ENCODE measurements at regions not wholly inside any gene's neighbourhood (a gene's known extent, or its start where the extent isn't known, plus 50 kb on each side); places are given as distances from the start of the nearest gene placed in this dataset.

DNA sequence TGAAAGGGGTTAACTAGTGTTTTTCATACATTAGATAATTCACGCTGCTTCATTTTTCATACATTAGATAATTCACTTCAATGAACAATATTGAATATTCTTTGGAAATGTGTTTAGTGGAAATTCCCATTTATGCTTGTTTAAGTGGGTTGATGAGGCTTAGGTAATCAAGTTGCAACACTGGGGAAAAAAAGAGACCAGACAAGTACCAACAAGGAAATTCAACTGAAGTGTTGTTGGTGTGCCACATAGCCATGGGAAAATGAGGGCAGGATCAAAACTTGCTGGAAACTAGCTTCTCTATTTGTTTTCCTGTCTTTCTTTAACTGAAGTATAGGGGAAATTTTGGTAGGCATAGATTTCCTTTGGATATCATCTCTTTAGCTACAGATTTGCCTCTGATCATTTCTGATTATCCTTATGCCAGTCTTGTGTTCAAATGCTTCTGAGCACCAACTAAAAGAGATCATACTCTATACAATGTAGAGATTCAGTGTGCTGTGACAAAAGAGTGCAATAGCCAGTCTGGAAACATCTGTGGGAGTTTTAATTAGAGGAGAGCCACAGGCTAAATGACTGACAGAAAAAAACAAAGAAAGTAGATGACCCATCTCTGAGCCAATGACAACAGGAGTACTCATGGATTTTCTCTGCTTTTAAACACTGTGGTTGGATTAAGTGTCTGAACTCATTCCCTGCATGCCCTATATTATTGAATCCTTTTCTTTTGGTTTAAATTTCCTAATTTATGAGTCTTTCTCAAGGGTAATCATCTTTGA lies 67.6 kb upstream of the CTSC start:
- TF ChIP-seq POLR2A (IDR thresholded peaks at IDR 0.05; ENCODE audit: low read length): no peak
- no peak for TF ChIP-seq GATA1 (IDR thresholded peaks at IDR 0.05; ENCODE audit: low read depth, low read length)

Data from erythroblast (primary cell).